ENCODE measurements at regions not wholly inside any gene's neighbourhood (a gene's known extent, or its start where the extent isn't known, plus 50 kb on each side); places are given as distances from the start of the nearest gene placed in this dataset.
A peak's percentile ranks its signal among the peaks of the same experiment; 100 is the strongest.

DNA sequence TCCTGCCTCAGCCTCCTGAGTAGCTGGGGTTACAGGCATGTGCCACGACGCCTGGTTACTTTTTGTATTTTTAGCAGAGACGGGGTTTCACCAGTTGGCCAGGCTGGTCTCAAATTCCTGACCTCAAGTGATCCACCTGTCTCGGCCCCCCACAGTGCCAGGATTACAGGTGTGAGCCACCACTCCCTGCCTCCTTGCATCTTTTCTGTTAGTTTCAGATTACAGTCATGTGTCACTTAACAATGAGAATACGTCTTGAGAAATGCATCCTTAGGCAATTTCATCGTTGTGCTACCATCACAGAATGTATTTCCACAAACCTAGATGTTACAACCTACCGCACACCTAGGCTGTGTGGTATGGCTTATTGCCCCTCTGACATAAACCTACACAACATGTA, 180.4 kb downstream of the TM9SF2 start (continued):
- TF ChIP-seq ZNF274 (IDR thresholded peaks at IDR 0.05; ENCODE audit: borderline replicate concordance, extremely low read depth, low read length): no peak
- TF ChIP-seq CBX5 (IDR thresholded peaks at IDR 0.05; ENCODE audit: low read depth, low read length): no peak
- no peak for TF ChIP-seq TBP (IDR thresholded peaks at IDR 0.05; ENCODE audit: low read depth, low read length)
- no peak for TF ChIP-seq TAF7 (optimal IDR thresholded peaks at IDR 0.05; ENCODE audit: borderline replicate concordance, low read depth, low read length)
- TF ChIP-seq FOSL1 (IDR thresholded peaks at IDR 0.05; ENCODE audit: insufficient read depth, low read depth, low read length): no peak
- 0 out of 2 replicates have a peak, but pooled peaks have one; percentile 8 for TF ChIP-seq KDM1A (IDR thresholded peaks at IDR 0.05; ENCODE audit: borderline replicate concordance, low read length)
- TF ChIP-seq RBBP5 (IDR thresholded peaks at IDR 0.05; ENCODE audit: borderline replicate concordance, low read depth, low read length): no peak
- no peak for TF ChIP-seq SUZ12 (IDR thresholded peaks at IDR 0.05; ENCODE audit: low read length)
- no peak for TF ChIP-seq BRCA1 (IDR thresholded peaks at IDR 0.05; ENCODE audit: low read depth, low read length)
- TF ChIP-seq RAD21 (IDR thresholded peaks at IDR 0.05 in 1 of 2, conservative IDR thresholded peaks at IDR 0.05 in 1 of 2; ENCODE audit: low read depth in 2 of 2, low read length in 2 of 2): no peak
- TF ChIP-seq SIX5 (IDR thresholded peaks at IDR 0.05; ENCODE audit: low read depth, low read length): no peak
- TF ChIP-seq E2F6 (IDR thresholded peaks at IDR 0.05): peak; percentile 21; the same call in 1 of the 2 replicates
- TF ChIP-seq TCF12 (IDR thresholded peaks at IDR 0.05; ENCODE audit: low read depth, low read length): peak; percentile 84; the same call in 1 of the 2 replicates
- TF ChIP-seq SP2 (IDR thresholded peaks at IDR 0.05; ENCODE audit: low read length): no peak
- TF ChIP-seq, protein P1, sequence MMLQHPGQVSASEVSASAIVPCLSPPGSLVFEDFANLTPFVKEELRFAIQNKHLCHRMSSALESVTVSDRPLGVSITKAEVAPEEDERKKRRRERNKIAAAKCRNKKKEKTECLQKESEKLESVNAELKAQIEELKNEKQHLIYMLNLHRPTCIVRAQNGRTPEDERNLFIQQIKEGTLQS (IDR thresholded peaks at IDR 0.05; ENCODE audit: insufficient read depth, low read depth, low read length): no peak
- no peak for TF ChIP-seq SRF (IDR thresholded peaks at IDR 0.05; ENCODE audit: low read depth, low read length)

Data from H1 (cell line).